Occipital lobe (tissue), 1 donor: ENCODE measurements at regions not wholly inside any gene's neighbourhood (a gene's known extent, or its start where the extent isn't known, plus 50 kb on each side); places are given as distances from the start of the nearest gene placed in this dataset.
"Not testable (repeated sequence)": the region's sequence is repeated elsewhere in the genome, so short reads cannot be mapped to it uniquely, and the experiment has no call there.

Experiments
- DNase-seq: peaks from one replicate; lab custom pipeline; 2025; lab: John Stamatoyannopoulos, UW

- DNase-seq: no peak
Measured at GRCh38 chr17:53335443-53335842, 487.3 kb upstream of the KIF2B start.

GRCh38 chr17:53330756-53331155 lies 492.0 kb upstream of the KIF2B start:
- DNase-seq: no peak

- DNase-seq: no peak
Measured at GRCh38 chr17:53321651-53322050, 501.1 kb upstream of the KIF2B start.

GRCh38 chr17:53319947-53320346 lies 502.8 kb upstream of the KIF2B start:
- no peak for DNase-seq

- DNase-seq: no peak
Measured at GRCh38 chr17:53316988-53317387, 505.7 kb upstream of the KIF2B start.

- DNase-seq: no peak
Measured at GRCh38 chr17:53316073-53316472, 506.7 kb upstream of the KIF2B start.

GRCh38 chr17:53314521-53314920 lies 508.2 kb upstream of the KIF2B start:
- no peak for DNase-seq

GRCh38 chr17:53313746-53314145 lies 509.0 kb upstream of the KIF2B start:
- DNase-seq: no peak

GRCh38 chr17:53278466-53278865 lies 544.3 kb upstream of the KIF2B start:
- no peak for DNase-seq

GRCh38 chr17:53273126-53273525 lies 549.6 kb upstream of the KIF2B start:
- no peak for DNase-seq

GRCh38 chr17:53270936-53271335 lies 551.8 kb upstream of the KIF2B start:
- DNase-seq: no peak

GRCh38 chr17:53264730-53265129 lies 558.0 kb upstream of the KIF2B start:
- no peak for DNase-seq

GRCh38 chr17:53253956-53254597 lies 568.6 kb upstream of the KIF2B start:
- no peak for DNase-seq

- DNase-seq: no peak
Measured at GRCh38 chr17:53249036-53249435, 573.7 kb upstream of the KIF2B start.

GRCh38 chr17:53234138-53234537 lies 588.6 kb upstream of the KIF2B start:
- DNase-seq: no peak

- no peak for DNase-seq
Measured at GRCh38 chr17:53227514-53227913, 595.2 kb upstream of the KIF2B start.

- no peak for DNase-seq
Measured at GRCh38 chr17:53227111-53227510, 595.6 kb upstream of the KIF2B start.

- DNase-seq: no peak
Measured at GRCh38 chr17:53219821-53220220, 602.9 kb upstream of the KIF2B start.

- no peak for DNase-seq
Measured at GRCh38 chr17:53218723-53219122, 604.0 kb upstream of the KIF2B start.

- no peak for DNase-seq
Measured at GRCh38 chr17:53217311-53217710, 605.4 kb upstream of the KIF2B start.

- not testable (repeated sequence) for DNase-seq
Measured at GRCh38 chr17:53208935-53209334, 613.8 kb upstream of the KIF2B start.

- no peak for DNase-seq
Measured at GRCh38 chr17:53193044-53193443, 629.7 kb upstream of the KIF2B start.

GRCh38 chr17:53191878-53192277 lies 630.8 kb upstream of the KIF2B start:
- DNase-seq: no peak

GRCh38 chr17:53186001-53186400 lies 636.7 kb upstream of the KIF2B start:
- DNase-seq: no peak
